ENCODE measurements at regions not wholly inside any gene's neighbourhood (a gene's known extent, or its start where the extent isn't known, plus 50 kb on each side); places are given as distances from the start of the nearest gene placed in this dataset.

GRCh38 chr3:148600902-148601765 is 96.6 kb upstream of the AGTR1 start:
- DNase-seq, result no peak

GRCh38 chr3:148601766-148602685 is 95.7 kb upstream of the AGTR1 start:
- DNase-seq, result no peak

GRCh38 chr3:148604270-148605085 is 93.2 kb upstream of the AGTR1 start:
- DNase-seq, result no peak

- no peak for DNase-seq
Measured at GRCh38 chr3:148605521-148605920, 92.2 kb upstream of the AGTR1 start.

GRCh38 chr3:148606979-148607378 is 90.7 kb upstream of the AGTR1 start:
- no peak for DNase-seq

- no peak for DNase-seq
Measured at GRCh38 chr3:148607491-148607890, 90.2 kb upstream of the AGTR1 start.

GRCh38 chr3:148612278-148612677 is 85.4 kb upstream of the AGTR1 start:
- DNase-seq, result no peak

- DNase-seq, result no peak
Measured at GRCh38 chr3:148615382-148615781, 82.3 kb upstream of the AGTR1 start.

- DNase-seq, result no peak
Measured at GRCh38 chr3:148625095-148625736, 72.5 kb upstream of the AGTR1 start.

GRCh38 chr3:148625991-148626390 is 71.7 kb upstream of the AGTR1 start:
- DNase-seq, result no peak

- DNase-seq, result no peak
Measured at GRCh38 chr3:148629006-148629405, 68.7 kb upstream of the AGTR1 start.

GRCh38 chr3:148631124-148631903 is 66.4 kb upstream of the AGTR1 start:
- DNase-seq, result no peak

GRCh38 chr3:148641722-148642121 is 56.0 kb upstream of the AGTR1 start:
- DNase-seq, result no peak

- no peak for DNase-seq
Measured at GRCh38 chr3:148642214-148642613, 55.5 kb upstream of the AGTR1 start.

GRCh38 chr3:148642616-148643015 is 55.1 kb upstream of the AGTR1 start:
- DNase-seq, result no peak

GRCh38 chr3:148643389-148643840 is 54.3 kb upstream of the AGTR1 start:
- DNase-seq, result no peak

- DNase-seq, result no peak
Measured at GRCh38 chr3:148646126-148646665, 51.5 kb upstream of the AGTR1 start.
